Neural progenitor cell (in vitro differentiated cells): ENCODE measurements at regions not wholly inside any gene's neighbourhood (a gene's known extent, or its start where the extent isn't known, plus 50 kb on each side); places are given as distances from the start of the nearest gene placed in this dataset.

Experiments used
- DNase-seq: peaks from one replicate; pipeline ENCODE4 v3.0.0-alpha.2; 2016; ENCODE audit warnings: low spot score
- H2AFZ ChIP-seq: fragments of 200-600 bp; sonication (generic); replicated peaks from 2 replicates; pipeline ENCODE4 v1.6.1; 2016; ENCODE audit warnings: antibody characterized with exemption
- H3F3A ChIP-seq: fragments of 200-600 bp; sonication (generic); 2 replicates; pipeline ENCODE4 v1.6.1; 2016; ENCODE audit warnings: antibody characterized with exemption, low read depth
- H3K27ac ChIP-seq: fragments of 200-600 bp; sonication (generic); 2 replicates; pipeline ENCODE4 v1.5.1; 2016; ENCODE audit warnings: mild to moderate bottlenecking
- H3K27me3 ChIP-seq: fragments of 200-600 bp; sonication (generic); 2 replicates; pipeline ENCODE4 v1.6.1; 2016; ENCODE audit warnings: mild to moderate bottlenecking, moderate library complexity
- H3K36me3 ChIP-seq: fragments of 200-600 bp; sonication (generic); 2 replicates; pipeline ENCODE4 v1.5.1; 2016
- H3K4me1 ChIP-seq: fragments of 200-600 bp; sonication (generic); 2 replicates; pipeline ENCODE4 v1.6.1; 2016; ENCODE audit warnings: mixed run types
- H3K4me2 ChIP-seq: fragments of 200-600 bp; sonication (generic); 2 replicates; pipeline ENCODE4 v1.6.1; 2016
- H3K4me3 ChIP-seq: fragments of 200-600 bp; sonication (generic); 2 replicates; pipeline ENCODE4 v1.5.1; 2016
- H3K79me2 ChIP-seq: fragments of 200-600 bp; sonication (generic); 2 replicates; pipeline ENCODE4 v1.6.1; 2016; ENCODE audit warnings: low read depth
- H3K9ac ChIP-seq: fragments of 200-600 bp; sonication (generic); 2 replicates; pipeline ENCODE4 v1.6.1; 2016
- H3K9me3 ChIP-seq: fragments of 200-600 bp; sonication (generic); 2 replicates; pipeline ENCODE4 v1.5.1; 2016; ENCODE audit warnings: low read depth
- H4K20me1 ChIP-seq: fragments of 200-600 bp; sonication (generic); 2 replicates; pipeline ENCODE4 v1.6.1; 2016; ENCODE audit warnings: low read depth
- H3K27ac Mint-ChIP-seq: 3 replicates; pipeline ENCODE4 v1.8.0; 2021; ENCODE audit warnings: mixed read lengths
- H3K27me3 Mint-ChIP-seq: 2 replicates; pipeline ENCODE4 v1.8.0; 2022; ENCODE audit warnings: low read depth, mild to moderate bottlenecking, inconsistent platforms, moderate library complexity, mixed read lengths; ENCODE audit not compliant: insufficient read depth
- H3K36me3 Mint-ChIP-seq: 3 replicates; pipeline ENCODE4 v1.8.0; 2021; ENCODE audit warnings: mixed read lengths
- H3K4me1 Mint-ChIP-seq: 3 replicates; pipeline ENCODE4 v1.8.0; 2021; ENCODE audit warnings: mixed read lengths
- H3K4me3 Mint-ChIP-seq: 3 replicates; pipeline ENCODE4 v1.8.0; 2021; ENCODE audit warnings: mild to moderate bottlenecking, moderate library complexity, mixed read lengths
- H3K9me3 Mint-ChIP-seq: 3 replicates; pipeline ENCODE4 v1.8.0; 2020; ENCODE audit warnings: mixed read lengths
- CTCF ChIP-seq: fragments of 200-600 bp; sonication (generic); IDR thresholded peaks from 2 replicates; pipeline ENCODE4 v1.5.1; 2017; ENCODE audit warnings: antibody characterized with exemption, mild to moderate bottlenecking
- EZH2 ChIP-seq: fragments of 200-600 bp; sonication (generic); IDR thresholded peaks from 2 replicates; pipeline ENCODE4 v1.6.1; 2017; ENCODE audit warnings: antibody characterized with exemption, mild to moderate bottlenecking, moderate library complexity
- EZH2phosphoT487 ChIP-seq: fragments of 200-600 bp; sonication (generic); IDR thresholded peaks from 2 replicates; pipeline ENCODE4 v1.6.1; 2017; ENCODE audit warnings: antibody characterized with exemption

- H4K20me1 ChIP-seq, result no peaks in the 10 kb centered on the region
- no peaks in the 10 kb centered on the region for H3K36me3 ChIP-seq
- no peaks in the 10 kb centered on the region for H3F3A ChIP-seq
- TF ChIP-seq EZH2 (no peak), CTCF (peak; percentile 51), EZH2phosphoT487 (no peak)
- no peaks in the 10 kb centered on the region for H3K79me2 ChIP-seq
- H3K27me3 ChIP-seq, result peaks cover 17% of the 10 kb centered on the region
- H3K27me3 Mint-ChIP-seq, result peaks cover 7% of the 10 kb centered on the region
- H3K27ac ChIP-seq, result no peak overlapping the region
- H3K4me1 ChIP-seq, result no peaks in the 10 kb centered on the region
- no peaks in the 10 kb centered on the region for H3K36me3 Mint-ChIP-seq
- H2AFZ ChIP-seq, result no peak overlapping the region
- no peak overlapping the region for H3K27ac Mint-ChIP-seq
- H3K9me3 ChIP-seq, result no peaks in the 10 kb centered on the region
- no peak overlapping the region for H3K9ac ChIP-seq
- H3K4me1 Mint-ChIP-seq, result no peaks in the 10 kb centered on the region
- H3K9me3 Mint-ChIP-seq, result peaks cover 2% of the 10 kb centered on the region
- no peak overlapping the region for H3K4me3 ChIP-seq
- H3K4me2 ChIP-seq, result no peak overlapping the region
- peak; percentile 58 for DNase-seq
- no peak overlapping the region for H3K4me3 Mint-ChIP-seq
Measured at GRCh38 chr14:101083564-101084435, 180.3 kb upstream of the RTL1 start.

- Histone ChIP-seq H3K4me3 (no peak overlapping the region), H3F3A (no peaks in the 10 kb centered on the region), H4K20me1 (no peaks in the 10 kb centered on the region), H3K9ac (no peak overlapping the region), H3K27ac (no peak overlapping the region), H3K27me3 (peaks cover 10% of the 10 kb centered on the region), H3K4me1 (no peaks in the 10 kb centered on the region), H2AFZ (no peak overlapping the region), H3K79me2 (no peaks in the 10 kb centered on the region), H3K36me3 (no peaks in the 10 kb centered on the region), H3K4me2 (no peak overlapping the region), H3K9me3 (no peaks in the 10 kb centered on the region)
- no peak for DNase-seq
- TF ChIP-seq EZH2, result no peak
- TF ChIP-seq CTCF, result no peak
- no peak for TF ChIP-seq EZH2phosphoT487
- Mint-ChIP-seq H3K9me3 (peaks cover 2% of the 10 kb centered on the region), H3K4me3 (no peak overlapping the region), H3K27me3 (peaks cover 4% of the 10 kb centered on the region), H3K36me3 (no peaks in the 10 kb centered on the region), H3K4me1 (no peaks in the 10 kb centered on the region), H3K27ac (no peak overlapping the region)
Measured at GRCh38 chr14:101084436-101084826, 180.9 kb upstream of the RTL1 start.

DNA sequence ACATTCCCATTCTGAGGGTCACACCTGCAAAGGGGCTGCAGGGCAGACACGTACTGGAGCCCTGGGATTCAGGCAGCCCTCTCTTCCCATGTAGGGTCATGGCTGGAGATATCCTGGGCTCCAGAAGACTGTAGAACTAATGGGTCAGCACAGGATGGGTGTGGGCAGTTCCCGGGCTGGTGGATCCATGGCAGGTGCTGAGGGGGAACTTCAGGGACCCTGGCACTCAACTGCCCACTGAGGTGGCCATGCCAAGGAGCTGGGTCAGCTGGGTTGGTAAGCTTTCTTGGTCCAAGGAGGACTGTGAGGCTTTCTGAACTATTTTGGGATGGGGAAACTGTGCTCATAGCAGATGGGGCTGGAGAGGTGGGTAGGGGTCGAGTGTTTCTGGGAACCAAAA is 183.4 kb upstream of the RTL1 start:
- Histone ChIP-seq H3K9me3 (no peaks in the 10 kb centered on the region), H3K4me2 (no peak overlapping the region), H2AFZ (no peak overlapping the region), H3K27ac (no peak overlapping the region), H3K4me3 (no peak overlapping the region), H3F3A (no peaks in the 10 kb centered on the region), H3K36me3 (no peaks in the 10 kb centered on the region), H3K9ac (no peak overlapping the region), H3K27me3 (no peaks in the 10 kb centered on the region), H3K4me1 (no peaks in the 10 kb centered on the region), H4K20me1 (no peaks in the 10 kb centered on the region), H3K79me2 (no peaks in the 10 kb centered on the region)
- peaks cover 2% of the 10 kb centered on the region for H3K9me3 Mint-ChIP-seq
- no peak for DNase-seq
- no peak overlapping the region for H3K27ac Mint-ChIP-seq
- no peak overlapping the region for H3K4me3 Mint-ChIP-seq
- H3K4me1 Mint-ChIP-seq, result no peaks in the 10 kb centered on the region
- no peaks in the 10 kb centered on the region for H3K36me3 Mint-ChIP-seq
- H3K27me3 Mint-ChIP-seq, result peaks cover 2% of the 10 kb centered on the region
- no peak for TF ChIP-seq EZH2phosphoT487
- no peak for TF ChIP-seq CTCF
